MCF 10A (cell line): ENCODE measurements at regions not wholly inside any gene's neighbourhood (a gene's known extent, or its start where the extent isn't known, plus 50 kb on each side); places are given as distances from the start of the nearest gene placed in this dataset.

Source experiments
- BruUV-seq: library from RNA; stranded (reverse); fragments of 400-500 nt; replicated peaks from 2 replicates; lab custom pipeline; 2021; lab: Mats Ljungman, UMichigan
- CTCF ChIA-PET: fragments of 300-600 bp; sonication (Branson Sonifier 250); formaldehyde crosslinking; extraction: SDS; loops from one replicate; lab custom pipeline; 2021; ENCODE audit warnings: antibody characterized with exemption, inconsistent platforms; lab: Yijun Ruan, JAX
- POLR2A ChIA-PET: fragments of 300-600, 350-650 bp; sonication (Branson Sonifier 250); formaldehyde crosslinking; extraction: SDS; loops from one replicate; lab custom pipeline; 2020; ENCODE audit warnings: antibody characterized with exemption, inconsistent platforms; lab: Yijun Ruan, JAX
- DNase-seq: peaks from one replicate; pipeline ENCODE4 v3.0.0-alpha.2; 2018; ENCODE audit not compliant: unreplicated experiment
- H3K27ac Mint-ChIP-seq: one replicate; pipeline ENCODE4 v1.8.0; 2022; ENCODE audit warnings: mild to moderate bottlenecking, low read depth, mixed read lengths; ENCODE audit not compliant: unreplicated experiment
- H3K27me3 Mint-ChIP-seq: one replicate; pipeline ENCODE4 v1.8.0; 2022; ENCODE audit warnings: mixed read lengths; ENCODE audit not compliant: insufficient read depth, unreplicated experiment
- H3K36me3 Mint-ChIP-seq: one replicate; pipeline ENCODE4 v1.8.0; 2022; ENCODE audit warnings: mild to moderate bottlenecking, moderate library complexity, mixed read lengths; ENCODE audit not compliant: insufficient read depth, unreplicated experiment
- H3K4me1 Mint-ChIP-seq: one replicate; pipeline ENCODE4 v1.8.0; 2022; ENCODE audit warnings: mixed read lengths; ENCODE audit not compliant: insufficient read depth, unreplicated experiment
- H3K4me3 Mint-ChIP-seq: one replicate; pipeline ENCODE4 v1.8.0; 2022; ENCODE audit warnings: mild to moderate bottlenecking, moderate library complexity, mixed read lengths; ENCODE audit not compliant: unreplicated experiment
- H3K9me3 Mint-ChIP-seq: one replicate; pipeline ENCODE4 v1.8.0; 2022; ENCODE audit warnings: mixed read lengths; ENCODE audit not compliant: unreplicated experiment
- intact Hi-C: fragments of 100-400 bp; cut with micrococcal nuclease; formaldehyde crosslinking; loops from 2 replicates; pipeline ENCODE4 v1.14.1; 2022
- TF ChIP-seq, protein P1 (sequence below): fragments of 200-600 bp; IDR thresholded peaks from one replicate; pipeline ENCODE4 v1.8.0; 2022; ENCODE audit warnings: antibody characterized with exemption, mild to moderate bottlenecking; ENCODE audit not compliant: unreplicated experiment

DNA sequence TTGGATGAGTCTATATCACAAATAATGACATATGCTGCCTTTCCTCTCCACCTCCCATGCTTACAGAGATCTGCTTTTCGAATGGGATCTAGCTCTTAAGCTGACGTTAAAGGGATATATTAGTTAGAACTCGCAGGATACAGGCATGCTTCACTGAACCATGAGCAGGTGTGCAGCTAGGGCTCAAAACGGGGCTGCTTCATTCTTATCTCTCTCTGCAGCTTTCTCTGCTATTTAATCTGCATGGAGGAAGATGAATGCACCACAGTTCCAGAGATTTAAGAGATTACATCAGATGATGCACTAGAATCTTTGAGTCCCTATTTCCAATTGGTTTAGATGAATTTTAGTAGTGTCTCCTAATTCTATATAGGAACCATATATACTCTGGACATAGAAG is 327.0 kb downstream of the RAD51AP2 start:
- intact Hi-C loops = no loop called here
- TF ChIP-seq, protein P1, sequence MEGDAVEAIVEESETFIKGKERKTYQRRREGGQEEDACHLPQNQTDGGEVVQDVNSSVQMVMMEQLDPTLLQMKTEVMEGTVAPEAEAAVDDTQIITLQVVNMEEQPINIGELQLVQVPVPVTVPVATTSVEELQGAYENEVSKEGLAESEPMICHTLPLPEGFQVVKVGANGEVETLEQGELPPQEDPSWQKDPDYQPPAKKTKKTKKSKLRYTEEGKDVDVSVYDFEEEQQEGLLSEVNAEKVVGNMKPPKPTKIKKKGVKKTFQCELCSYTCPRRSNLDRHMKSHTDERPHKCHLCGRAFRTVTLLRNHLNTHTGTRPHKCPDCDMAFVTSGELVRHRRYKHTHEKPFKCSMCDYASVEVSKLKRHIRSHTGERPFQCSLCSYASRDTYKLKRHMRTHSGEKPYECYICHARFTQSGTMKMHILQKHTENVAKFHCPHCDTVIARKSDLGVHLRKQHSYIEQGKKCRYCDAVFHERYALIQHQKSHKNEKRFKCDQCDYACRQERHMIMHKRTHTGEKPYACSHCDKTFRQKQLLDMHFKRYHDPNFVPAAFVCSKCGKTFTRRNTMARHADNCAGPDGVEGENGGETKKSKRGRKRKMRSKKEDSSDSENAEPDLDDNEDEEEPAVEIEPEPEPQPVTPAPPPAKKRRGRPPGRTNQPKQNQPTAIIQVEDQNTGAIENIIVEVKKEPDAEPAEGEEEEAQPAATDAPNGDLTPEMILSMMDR = no peak
- CTCF ChIA-PET = interaction anchor here (0.5 kb wide), 1 partner anchor 906 kb away, joined by 3 read pairs; no protein-coding TSS in a partner anchor
- no TSS peak for BruUV-seq
- Mint-ChIP-seq H3K27me3 (peaks cover 13% of the 10 kb centered on the region), H3K27ac (no peak overlapping the region), H3K36me3 (no peaks in the 10 kb centered on the region), H3K9me3 (no peaks in the 10 kb centered on the region), H3K4me1 (no peaks in the 10 kb centered on the region), H3K4me3 (no peak overlapping the region)
- DNase-seq = no peak
- POLR2A ChIA-PET = no interaction called here

DNA sequence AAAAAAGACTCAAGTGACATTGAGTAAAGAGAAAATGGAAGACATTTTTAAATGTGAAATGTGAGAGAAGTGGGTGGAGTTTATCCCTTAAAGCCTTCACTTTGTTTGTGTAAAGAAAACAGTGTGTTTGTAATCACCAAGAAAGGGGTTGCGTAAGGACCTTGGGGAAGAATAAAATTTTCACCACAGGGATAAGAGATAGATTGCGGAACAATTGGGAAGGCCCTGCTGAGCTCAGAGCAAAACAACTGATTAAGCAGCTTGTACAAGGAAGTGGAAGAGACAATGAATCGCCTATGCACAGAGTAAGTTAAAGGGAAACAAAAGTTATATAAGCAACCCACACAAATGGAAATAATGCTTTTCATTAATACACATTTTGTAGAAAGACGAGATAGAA is 327.7 kb downstream of the RAD51AP2 start:
- BruUV-seq = no TSS peak
- peaks cover 11% of the 10 kb centered on the region for H3K27me3 Mint-ChIP-seq
- CTCF ChIA-PET = interaction anchor here (0.5 kb wide), 1 partner anchor 907 kb away, joined by 3 read pairs; no protein-coding TSS in a partner anchor
- H3K9me3 Mint-ChIP-seq = no peaks in the 10 kb centered on the region
- H3K36me3 Mint-ChIP-seq = no peaks in the 10 kb centered on the region
- no peak overlapping the region for H3K4me3 Mint-ChIP-seq
- intact Hi-C loops = no loop called here
- H3K27ac Mint-ChIP-seq = no peak overlapping the region
- POLR2A ChIA-PET = no interaction called here
- no peaks in the 10 kb centered on the region for H3K4me1 Mint-ChIP-seq
- peak; percentile 48 for DNase-seq
- TF ChIP-seq, protein P1 = no peak

DNA sequence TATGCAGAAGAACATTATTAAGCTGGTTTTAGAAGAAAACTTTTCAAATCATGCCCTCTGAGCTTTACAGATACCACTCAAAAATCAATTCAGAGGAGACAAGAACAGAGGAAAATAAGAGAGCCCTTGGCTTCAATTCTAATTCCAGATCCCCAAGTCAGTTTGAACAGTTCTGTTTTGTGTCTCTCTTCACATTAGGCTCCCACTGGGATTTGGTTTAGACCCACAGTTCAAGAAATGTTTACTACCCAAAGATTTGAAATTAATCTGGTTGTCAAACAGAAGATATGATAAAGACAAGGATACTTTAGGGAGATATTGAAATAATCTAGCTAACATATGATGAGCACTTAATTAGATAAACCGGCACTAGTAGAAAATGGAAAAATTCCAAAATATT is 329.5 kb downstream of the RAD51AP2 start:
- DNase-seq = no peak
- TF ChIP-seq, protein P1 = no peak
- Mint-ChIP-seq H3K36me3 (no peaks in the 10 kb centered on the region), H3K27ac (no peak overlapping the region), H3K4me3 (no peak overlapping the region), H3K9me3 (no peaks in the 10 kb centered on the region), H3K4me1 (no peaks in the 10 kb centered on the region), H3K27me3 (no peaks in the 10 kb centered on the region)
- ChIA-PET POLR2A (no interaction called here), CTCF (no interaction called here)
- no TSS peak for BruUV-seq
- intact Hi-C loops = no loop called here

DNA sequence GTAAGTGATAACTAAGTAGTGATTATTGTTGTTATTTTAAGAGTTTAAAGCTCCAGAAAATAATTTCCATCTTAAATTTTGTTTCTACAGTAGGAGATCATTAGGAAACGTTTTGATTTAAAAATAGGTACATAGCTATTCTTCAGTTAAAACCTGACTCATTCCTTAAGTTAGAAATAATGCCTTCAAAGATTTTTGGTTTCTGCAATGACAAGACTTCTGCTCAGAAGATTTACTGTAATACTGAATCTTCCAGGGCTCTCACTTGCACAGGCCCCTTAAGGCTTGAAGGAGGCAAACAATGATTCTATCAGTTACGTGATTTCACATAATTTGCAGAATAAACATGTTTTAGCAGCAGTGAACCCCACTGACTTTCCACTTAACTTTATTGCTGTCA is 333.7 kb downstream of the RAD51AP2 start:
- H3K27ac Mint-ChIP-seq = no peak overlapping the region
- no peaks in the 10 kb centered on the region for H3K27me3 Mint-ChIP-seq
- no TSS peak for BruUV-seq
- intact Hi-C loops = no loop called here
- H3K36me3 Mint-ChIP-seq = no peaks in the 10 kb centered on the region
- ChIA-PET POLR2A (no interaction called here), CTCF (interaction anchor here (0.6 to 0.7 kb wide), 2 partner anchors 409 to 697 kb away, joined by 3 read pairs; no protein-coding TSS in a partner anchor)
- no peaks in the 10 kb centered on the region for H3K4me1 Mint-ChIP-seq
- H3K9me3 Mint-ChIP-seq = no peaks in the 10 kb centered on the region
- TF ChIP-seq, protein P1 = no peak
- no peak overlapping the region for H3K4me3 Mint-ChIP-seq
- no peak for DNase-seq
